LHCN-M2 (cell line): ENCODE measurements at regions not wholly inside any gene's neighbourhood (a gene's known extent, or its start where the extent isn't known, plus 50 kb on each side); places are given as distances from the start of the nearest gene placed in this dataset.

Source experiments
- DNase-seq: peaks from one replicate; pipeline ENCODE4 v3.0.0-alpha.2; 2012; ENCODE audit warnings: low read depth

GRCh38 chr6:14455427-14455826 lies 337.9 kb downstream of the CD83 start:
- no peak for DNase-seq

- DNase-seq: no peak
These were observed 338.5 kb downstream of the CD83 start for GRCh38 chr6:14455876-14456648.

GRCh38 chr6:14456941-14457340 lies 339.4 kb downstream of the CD83 start:
- DNase-seq: no peak

- DNase-seq: peak; percentile 71
These were observed 341.2 kb downstream of the CD83 start for GRCh38 chr6:14458669-14459266.

GRCh38 chr6:14459315-14459714 lies 341.7 kb downstream of the CD83 start:
- no peak for DNase-seq

GRCh38 chr6:14460556-14460955 lies 343.0 kb downstream of the CD83 start:
- no peak for DNase-seq

GRCh38 chr6:14462135-14462534 lies 344.6 kb downstream of the CD83 start:
- no peak for DNase-seq

GRCh38 chr6:14462566-14462965 lies 345.0 kb downstream of the CD83 start:
- no peak for DNase-seq

GRCh38 chr6:14463110-14463509 lies 345.5 kb downstream of the CD83 start:
- DNase-seq: no peak

- peak; percentile 27 for DNase-seq
These were observed 346.5 kb downstream of the CD83 start for GRCh38 chr6:14464055-14464454.

- no peak for DNase-seq
These were observed 347.1 kb downstream of the CD83 start for GRCh38 chr6:14464716-14465115.

- no peak for DNase-seq
These were observed 348.7 kb downstream of the CD83 start for GRCh38 chr6:14466278-14466677.

- peak; percentile 51 for DNase-seq
These were observed 350.0 kb downstream of the CD83 start for GRCh38 chr6:14467591-14467990.

- DNase-seq: peak; percentile 32
These were observed 351.2 kb downstream of the CD83 start for GRCh38 chr6:14468647-14469321.

GRCh38 chr6:14470101-14470500 lies 352.5 kb downstream of the CD83 start:
- DNase-seq: no peak

- no peak for DNase-seq
These were observed 353.1 kb downstream of the CD83 start for GRCh38 chr6:14470671-14471070.

- DNase-seq: no peak
These were observed 354.8 kb downstream of the CD83 start for GRCh38 chr6:14472255-14472985.

GRCh38 chr6:14472986-14473337 lies 355.4 kb downstream of the CD83 start:
- peak; percentile 79 for DNase-seq

GRCh38 chr6:14474816-14475215 lies 357.2 kb downstream of the CD83 start:
- no peak for DNase-seq

GRCh38 chr6:14475306-14475705 lies 357.7 kb downstream of the CD83 start:
- no peak for DNase-seq

- DNase-seq: peak; percentile 48
These were observed 359.4 kb downstream of the CD83 start for GRCh38 chr6:14476793-14477531.
